ENCODE measurements at regions not wholly inside any gene's neighbourhood (a gene's known extent, or its start where the extent isn't known, plus 50 kb on each side); places are given as distances from the start of the nearest gene placed in this dataset.

- FAIRE-seq = no peak
Observed at GRCh38 chr11:134878785-134879184, 466.7 kb upstream of the B3GAT1 start.

GRCh38 chr11:134876226-134876625 lies 464.2 kb upstream of the B3GAT1 start:
- FAIRE-seq = no peak
- H3K27me3 ChIP-seq (ENCODE audit: control insufficient read depth, insufficient read depth, low read length) = no peaks in the 10 kb centered on the region

More at GRCh38 chr11:134878785-134879184, 466.7 kb upstream of the B3GAT1 start:
- H3K4me1 ChIP-seq (ENCODE audit: control insufficient read depth in 2 of 3, insufficient read depth in 2 of 3, low read depth in 1 of 3, low read length in 3 of 3) = no peaks in the 10 kb centered on the region
- H3K27me3 ChIP-seq (ENCODE audit: control insufficient read depth, insufficient read depth, low read length) = no peaks in the 10 kb centered on the region
- no peak for DNase-seq
- no peaks in the 10 kb centered on the region for H3K36me3 ChIP-seq (ENCODE audit: control insufficient read depth in 2 of 3, insufficient read depth in 3 of 3, low read length in 3 of 3)
- H3K27ac ChIP-seq (ENCODE audit: low read depth in 2 of 2, low read length in 2 of 2) = no peak overlapping the region
- TF ChIP-seq CTCF (IDR thresholded peaks at IDR 0.05; ENCODE audit: borderline replicate concordance, extremely low read depth, insufficient read depth) = no peak
- no peaks in the 10 kb centered on the region for H3K9me3 ChIP-seq (ENCODE audit: control insufficient read depth in 2 of 3, insufficient read depth in 1 of 3, low read length in 3 of 3)
- no peak overlapping the region for H3K9ac ChIP-seq (ENCODE audit: low read length in 3 of 3)
- intact Hi-C loops (cut with DNase I) = no loop called here
- H3K4me3 ChIP-seq (ENCODE audit: low read length in 3 of 3) = no peak overlapping the region

GRCh38 chr11:134866981-134867675 lies 455.1 kb upstream of the B3GAT1 start:
- Histone ChIP-seq H3K36me3 (ENCODE audit: control insufficient read depth in 2 of 3, insufficient read depth in 3 of 3, low read length in 3 of 3) (no peaks in the 10 kb centered on the region), H3K9ac (ENCODE audit: low read length in 3 of 3) (no peak overlapping the region), H3K4me3 (ENCODE audit: low read length in 3 of 3) (no peak overlapping the region), H3K27ac (ENCODE audit: low read depth in 2 of 2, low read length in 2 of 2) (no peak overlapping the region), H3K27me3 (ENCODE audit: control insufficient read depth, insufficient read depth, low read length) (no peaks in the 10 kb centered on the region), H3K4me1 (ENCODE audit: control insufficient read depth in 2 of 3, insufficient read depth in 2 of 3, low read depth in 1 of 3, low read length in 3 of 3) (peaks cover 0 to 3% (median 0%) of the 10 kb centered on the region in 3 donors), H3K9me3 (ENCODE audit: control insufficient read depth in 2 of 3, insufficient read depth in 1 of 3, low read length in 3 of 3) (no peaks in the 10 kb centered on the region)
- DNase-seq (no peak), FAIRE-seq (no peak)
- no peak for TF ChIP-seq CTCF (IDR thresholded peaks at IDR 0.05; ENCODE audit: borderline replicate concordance, extremely low read depth, insufficient read depth)
- intact Hi-C loops (cut with DNase I) = no loop called here

More at GRCh38 chr11:134876226-134876625, 464.2 kb upstream of the B3GAT1 start:
- Histone ChIP-seq H3K36me3 (ENCODE audit: control insufficient read depth in 2 of 3, insufficient read depth in 3 of 3, low read length in 3 of 3) (no peaks in the 10 kb centered on the region), H3K4me3 (ENCODE audit: low read length in 3 of 3) (no peak overlapping the region), H3K9me3 (ENCODE audit: control insufficient read depth in 2 of 3, insufficient read depth in 1 of 3, low read length in 3 of 3) (no peaks in the 10 kb centered on the region), H3K27ac (ENCODE audit: low read depth in 2 of 2, low read length in 2 of 2) (no peak overlapping the region), H3K4me1 (ENCODE audit: control insufficient read depth in 2 of 3, insufficient read depth in 2 of 3, low read depth in 1 of 3, low read length in 3 of 3) (no peaks in the 10 kb centered on the region), H3K9ac (ENCODE audit: low read length in 3 of 3) (no peak overlapping the region)
- DNase-seq = no peak
- no peak for TF ChIP-seq CTCF (IDR thresholded peaks at IDR 0.05; ENCODE audit: borderline replicate concordance, extremely low read depth, insufficient read depth)
- intact Hi-C loops (cut with DNase I) = no loop called here
